Medulla oblongata (tissue), 1 donor: ENCODE measurements at regions not wholly inside any gene's neighbourhood (a gene's known extent, or its start where the extent isn't known, plus 50 kb on each side); places are given as distances from the start of the nearest gene placed in this dataset.

ENCODE experiments used
- DNase-seq: peaks from one replicate; pipeline ENCODE4 v3.0.0-alpha.2; 2015; ENCODE audit errors: extremely low spot score

DNA sequence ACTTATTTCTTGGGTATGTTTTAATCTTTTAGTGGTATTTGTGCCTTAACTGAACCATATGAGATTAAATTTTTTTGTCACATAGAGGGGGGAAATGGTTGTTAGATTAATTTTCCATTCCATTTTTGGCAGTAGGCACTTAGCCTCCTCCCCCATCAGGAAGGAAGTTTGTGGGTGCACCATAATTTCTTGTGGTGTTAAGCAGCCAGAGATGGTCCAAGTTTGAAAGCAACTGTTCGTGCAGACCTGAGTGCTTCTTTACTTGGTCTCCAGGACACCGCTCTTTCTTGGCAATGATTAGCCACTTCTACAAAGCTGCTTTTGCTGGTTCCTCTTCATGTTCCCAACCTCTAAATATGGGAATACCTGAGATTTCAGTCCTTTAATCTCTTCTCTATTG lies 92.7 kb upstream of the RPL34 start:
- no peak for DNase-seq

DNA sequence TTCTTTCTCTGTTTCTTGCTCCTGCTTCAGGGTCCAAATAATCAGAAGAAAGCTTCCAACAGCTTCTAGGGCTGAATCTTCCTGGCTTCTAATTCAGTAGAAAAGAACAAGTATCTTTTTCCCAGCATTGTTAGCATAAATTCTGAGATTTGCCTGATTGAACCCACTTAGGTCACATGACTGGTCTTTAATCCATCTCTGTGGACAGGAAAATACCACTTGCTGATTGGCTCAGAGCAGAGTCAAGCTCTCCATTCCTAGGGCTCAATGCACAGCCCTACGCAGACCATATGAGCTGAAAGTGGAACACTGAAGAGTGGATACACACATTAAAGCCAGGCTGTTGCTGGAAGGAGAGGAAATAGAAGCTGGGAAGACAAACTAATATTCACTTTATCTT lies 99.6 kb upstream of the RPL34 start:
- DNase-seq, result no peak

DNA sequence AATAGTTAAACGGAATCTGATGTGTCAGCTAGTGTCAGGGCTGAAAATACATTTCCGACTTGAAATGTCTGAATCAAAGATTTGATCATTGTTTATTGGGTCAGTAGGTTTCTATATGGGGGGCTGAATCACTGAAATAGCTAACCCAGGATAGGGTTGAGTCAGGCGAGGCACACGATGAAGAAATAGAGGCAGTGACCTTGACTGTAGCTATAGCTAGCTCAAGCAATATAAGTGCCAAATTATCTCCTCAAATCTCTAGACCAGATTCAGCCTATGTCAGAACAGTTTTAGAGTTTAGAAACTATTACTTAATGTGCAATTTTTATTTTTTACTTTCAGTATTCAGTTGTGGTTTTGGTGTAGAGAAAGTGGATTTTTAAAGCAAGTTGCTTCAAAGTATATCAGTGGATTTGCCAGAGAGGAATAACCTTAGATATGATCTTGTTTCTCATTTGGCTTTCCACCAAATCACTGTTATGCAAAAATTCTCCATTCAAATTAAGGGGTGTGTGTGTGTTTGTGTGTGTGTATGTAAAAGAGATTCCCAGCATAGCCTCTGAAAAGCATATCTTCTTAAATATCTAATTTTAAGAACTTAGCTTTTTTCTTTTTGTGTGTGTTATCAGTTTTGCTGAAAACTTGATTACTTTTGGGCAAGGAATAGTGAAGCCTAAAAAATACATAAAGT lies 100.3 kb upstream of the RPL34 start:
- no peak for DNase-seq

DNA sequence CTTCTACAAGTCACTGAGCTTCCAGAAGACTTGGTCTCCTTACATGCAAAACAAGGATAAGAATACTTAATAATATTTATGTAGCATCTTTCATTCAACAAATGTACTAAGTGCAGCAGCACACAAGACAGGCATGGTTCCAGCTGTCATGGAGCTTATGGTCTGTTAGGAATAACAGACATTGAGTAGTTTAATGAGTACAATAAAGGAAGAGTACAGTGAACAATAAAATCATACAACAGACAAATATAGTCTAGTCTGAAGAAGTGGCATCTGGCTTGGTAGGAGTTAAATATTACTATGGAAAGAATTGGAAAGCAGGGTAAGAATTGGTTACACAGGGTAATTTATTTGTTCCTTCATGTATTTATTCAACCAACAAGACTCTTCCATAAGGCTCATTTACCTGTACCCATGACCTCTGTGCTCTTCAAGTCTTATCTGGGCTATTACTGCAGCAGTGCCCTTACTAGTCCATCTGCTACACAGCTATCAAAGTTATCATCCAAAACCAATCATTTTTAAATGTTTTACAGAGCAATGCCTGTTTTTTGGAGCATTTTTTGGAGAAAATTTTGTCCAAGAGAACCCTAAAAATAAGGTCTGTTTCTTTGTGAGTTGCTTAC lies 101.1 kb upstream of the RPL34 start:
- no peak for DNase-seq

DNA sequence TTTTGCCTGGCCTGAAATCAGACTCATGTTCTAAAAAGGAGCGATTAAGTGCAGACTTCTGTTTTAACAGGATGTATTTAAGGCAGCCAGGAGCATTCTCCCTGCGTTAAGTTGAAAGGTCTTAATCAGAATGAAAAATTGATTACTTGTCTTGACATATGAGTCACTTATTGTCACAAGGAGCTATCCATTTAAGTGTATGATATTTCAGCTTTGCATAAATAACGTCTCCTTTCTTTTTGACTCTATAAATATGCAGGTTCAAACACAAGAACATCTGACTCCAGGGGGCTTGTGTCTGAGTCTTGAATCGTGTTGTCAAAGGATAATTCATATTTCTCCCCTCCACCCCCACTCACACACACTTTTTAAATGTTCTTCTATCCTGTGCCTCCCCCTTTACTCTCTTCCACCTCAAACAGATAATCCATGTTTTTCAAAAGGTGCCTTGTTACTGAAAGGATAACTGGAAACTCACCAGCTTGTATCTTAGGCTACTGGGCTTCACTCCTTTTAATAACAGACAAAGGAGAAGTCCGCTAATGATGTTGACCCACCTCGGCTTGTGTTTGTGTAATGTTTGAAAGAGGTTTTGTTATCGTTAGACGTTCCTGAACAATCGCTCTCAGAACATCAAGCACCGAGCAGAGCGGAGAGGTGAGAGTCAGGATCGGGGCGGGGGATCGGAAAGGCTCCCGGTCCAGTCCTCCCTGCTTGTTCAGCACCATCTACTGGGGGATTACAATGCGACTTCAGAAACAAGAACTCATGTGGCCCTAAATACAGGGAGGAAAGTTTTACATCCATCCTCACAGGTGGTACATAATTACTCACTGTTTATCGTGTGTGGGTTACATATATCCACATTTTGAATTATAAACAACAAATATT lies 107.5 kb upstream of the RPL34 start:
- DNase-seq, result peak; percentile 51

DNA sequence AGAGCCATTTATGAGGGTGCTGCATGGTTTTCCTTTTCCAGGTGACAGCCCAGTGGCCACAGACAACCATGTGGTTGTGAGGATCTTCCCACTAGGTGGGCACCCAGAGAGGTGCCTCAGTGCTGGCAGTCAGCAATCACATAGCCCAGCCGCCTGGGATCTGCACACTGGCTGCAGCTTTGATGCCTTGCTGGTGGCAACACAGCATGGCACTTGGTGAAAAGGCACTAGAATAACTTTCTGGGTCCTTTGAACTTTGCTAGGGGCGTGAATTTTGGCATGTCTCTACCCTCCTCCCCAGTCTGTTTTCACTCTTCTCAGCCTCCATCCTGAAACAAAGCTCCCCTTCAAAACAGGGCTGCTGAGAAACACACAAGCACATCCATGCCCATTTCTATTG lies 108.8 kb upstream of the RPL34 start:
- no peak for DNase-seq

DNA sequence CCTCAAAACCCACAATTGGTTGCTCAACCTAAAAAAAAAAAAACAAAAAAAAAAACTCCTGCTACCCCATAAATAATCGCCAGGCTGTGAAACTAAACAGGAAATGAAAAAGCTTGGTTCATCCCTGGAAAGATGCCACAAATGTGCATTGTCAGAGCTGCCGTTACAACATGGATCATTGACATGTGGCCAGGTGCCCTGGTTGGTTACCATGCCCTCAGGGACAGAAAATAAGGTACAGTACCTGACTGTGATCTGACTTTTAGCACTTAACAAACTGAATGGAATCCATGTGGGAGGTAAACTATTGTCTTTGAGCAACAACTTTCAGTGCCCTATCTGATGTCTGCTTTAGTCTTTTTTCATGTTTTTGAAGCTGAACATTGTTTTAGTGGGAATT lies 118.0 kb upstream of the RPL34 start:
- DNase-seq, result no peak

DNA sequence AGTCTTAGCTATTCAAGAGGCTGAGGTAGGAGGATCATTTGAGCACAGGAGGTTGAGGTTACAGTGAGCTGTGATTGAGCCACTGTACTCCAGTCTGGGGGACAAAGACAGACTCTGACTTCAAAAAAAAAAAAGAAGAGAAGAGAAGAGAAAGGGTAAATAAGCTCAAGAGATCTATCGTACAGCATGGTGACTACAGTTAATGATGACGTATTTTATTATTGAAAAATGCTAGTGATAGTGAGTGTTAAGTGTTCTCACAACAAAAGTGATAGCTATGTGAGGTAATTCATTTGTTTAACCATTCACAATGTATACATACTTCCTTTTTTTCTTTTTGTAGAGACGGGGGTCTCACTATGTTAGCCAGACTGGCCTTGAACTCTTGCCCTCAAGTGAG lies 121.5 kb upstream of the RPL34 start:
- DNase-seq, result no peak

DNA sequence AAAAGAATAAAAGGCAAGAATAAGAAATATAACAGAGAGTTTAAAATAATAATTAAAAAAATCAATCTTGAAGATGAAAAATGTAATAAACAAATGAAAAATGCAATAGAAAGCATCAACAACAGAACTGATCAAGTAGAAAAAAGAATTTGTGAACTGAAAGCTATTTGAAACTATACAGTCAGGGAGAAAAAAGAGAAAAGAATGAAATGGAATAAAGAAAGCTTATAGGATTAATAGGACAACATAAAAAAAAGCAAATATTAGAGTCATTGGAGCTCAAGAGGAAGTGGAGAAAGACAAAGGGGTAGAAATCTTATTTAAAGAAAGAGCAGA lies 126.8 kb upstream of the RPL34 start:
- DNase-seq, result no peak

DNA sequence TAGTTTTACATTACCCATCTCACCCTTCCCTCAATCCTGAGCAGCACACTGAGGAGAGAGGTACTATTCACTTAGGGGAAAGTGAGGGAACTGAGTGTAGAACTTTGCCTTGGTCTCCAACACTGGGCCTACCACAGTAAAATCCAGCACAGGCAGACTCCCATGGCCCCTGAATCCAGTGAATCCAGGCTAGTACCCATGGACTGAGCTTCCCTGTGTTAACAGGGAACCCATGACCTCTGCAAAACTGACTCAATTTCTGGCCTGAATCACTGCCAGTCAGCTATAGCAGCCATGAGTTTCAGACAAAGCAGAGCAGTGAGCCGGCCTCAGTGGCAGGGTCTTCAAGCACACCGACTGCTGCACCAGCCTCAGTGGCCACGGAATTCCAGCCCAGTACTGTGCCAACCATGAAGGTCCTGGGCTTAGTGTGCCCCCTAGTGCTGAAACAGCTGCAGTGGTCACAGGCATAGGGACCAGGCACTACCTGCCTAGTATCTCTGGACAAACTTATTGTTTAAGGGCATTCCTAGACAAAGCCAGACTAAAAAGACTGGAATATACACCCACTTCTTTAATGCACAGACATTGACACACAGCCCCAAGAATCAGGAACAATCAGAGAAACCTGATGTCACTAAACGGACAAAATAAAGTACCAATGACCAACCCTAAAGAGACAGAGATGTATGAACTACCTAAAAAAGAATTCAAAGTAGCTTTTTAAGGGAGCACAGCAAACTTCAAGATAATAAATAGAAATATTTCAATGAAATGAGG lies 127.4 kb upstream of the RPL34 start:
- DNase-seq, result no peak

DNA sequence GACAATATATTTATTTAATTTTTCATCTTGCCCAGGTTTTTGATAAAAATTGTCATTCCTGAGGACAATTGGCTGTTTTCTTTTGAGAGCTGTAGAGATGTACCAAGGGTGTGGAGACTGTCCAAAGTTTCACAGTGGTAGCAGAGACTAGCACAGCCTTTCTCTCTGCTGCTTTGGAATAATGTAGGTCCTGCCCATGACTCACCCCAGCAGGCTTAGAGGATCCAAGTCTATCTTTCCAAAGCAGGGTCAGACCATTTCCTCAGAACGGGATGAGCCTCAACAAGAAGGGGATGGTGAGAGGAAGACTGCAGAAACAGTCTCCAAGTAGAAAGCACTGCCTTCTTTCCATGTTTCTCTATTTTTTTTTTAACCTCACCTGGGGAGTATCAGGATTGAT lies 131.5 kb upstream of the RPL34 start:
- no peak for DNase-seq

DNA sequence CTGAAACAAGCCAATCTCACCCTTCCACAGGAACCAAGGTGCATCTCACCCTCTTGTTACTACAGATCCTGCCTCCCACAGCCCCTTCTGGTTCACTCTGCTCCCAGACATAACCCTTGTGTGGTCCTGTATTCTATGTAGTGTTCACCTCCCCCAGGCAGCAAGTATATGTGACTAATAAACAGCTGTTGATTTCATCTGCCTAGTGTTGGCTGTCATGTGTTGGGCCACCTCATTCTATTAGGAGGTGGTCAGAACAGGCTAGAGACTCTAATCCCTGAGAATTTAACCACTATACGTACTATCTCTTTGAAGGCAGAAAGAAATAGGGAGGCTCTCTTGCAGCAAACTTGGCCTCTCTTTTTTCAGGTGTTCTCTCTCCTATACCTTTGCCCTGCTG lies 134.3 kb upstream of the RPL34 start:
- DNase-seq, result no peak

DNA sequence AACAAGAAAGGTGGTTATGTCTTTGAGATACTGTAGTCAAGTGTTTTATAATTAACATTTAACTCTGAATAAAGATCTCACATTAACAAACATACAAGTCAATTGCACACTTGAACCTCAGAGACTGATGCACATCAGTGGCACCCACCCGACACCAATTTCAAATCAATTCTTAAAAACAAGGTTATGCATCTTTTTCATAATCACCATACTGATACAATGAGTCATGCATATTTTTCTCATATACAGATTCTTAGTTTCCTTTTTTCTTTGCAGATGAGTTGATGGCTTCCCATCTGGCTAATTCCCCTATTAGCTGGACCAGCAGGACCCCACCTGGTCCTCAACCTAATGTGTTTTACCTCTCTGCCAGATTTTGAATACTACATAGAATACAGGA lies 136.2 kb upstream of the RPL34 start:
- DNase-seq, result no peak

DNA sequence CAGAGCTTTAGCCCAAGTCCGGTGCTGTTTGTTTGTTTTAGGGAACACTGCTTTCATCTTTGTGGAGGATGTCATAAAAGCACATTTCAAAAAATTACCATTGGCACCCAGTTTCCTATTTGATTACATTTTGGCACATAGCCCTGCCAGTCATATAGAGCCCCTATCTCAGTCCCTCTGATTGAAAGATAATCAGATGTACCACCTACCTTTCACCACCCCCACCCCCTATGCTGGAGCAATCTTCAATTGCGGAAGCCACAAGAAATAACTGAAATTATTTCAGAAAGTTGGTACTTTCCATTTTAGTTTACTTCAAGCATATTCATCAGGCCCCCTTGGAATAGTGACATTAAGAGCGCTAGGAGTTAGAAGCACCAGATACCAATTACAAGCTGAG lies 136.7 kb upstream of the RPL34 start:
- no peak for DNase-seq

DNA sequence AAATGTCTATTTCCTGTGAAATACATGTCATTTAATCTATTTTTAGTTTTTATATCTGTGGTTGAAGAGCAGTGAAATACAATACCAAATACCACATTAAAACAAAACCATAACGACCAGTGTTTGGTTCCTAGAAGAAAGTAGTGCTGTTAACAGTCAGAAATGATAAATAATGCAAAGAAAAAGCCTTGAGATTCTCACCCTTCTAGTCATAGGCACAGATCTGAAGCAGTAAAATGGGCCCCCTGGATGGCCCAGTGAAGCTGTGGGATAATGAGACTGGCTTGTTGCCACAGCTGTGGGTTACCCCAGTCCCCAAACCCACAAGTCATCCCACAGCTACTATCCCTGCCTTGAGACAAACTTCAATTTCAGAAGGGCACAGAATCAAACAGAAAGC lies 137.3 kb upstream of the RPL34 start:
- no peak for DNase-seq

DNA sequence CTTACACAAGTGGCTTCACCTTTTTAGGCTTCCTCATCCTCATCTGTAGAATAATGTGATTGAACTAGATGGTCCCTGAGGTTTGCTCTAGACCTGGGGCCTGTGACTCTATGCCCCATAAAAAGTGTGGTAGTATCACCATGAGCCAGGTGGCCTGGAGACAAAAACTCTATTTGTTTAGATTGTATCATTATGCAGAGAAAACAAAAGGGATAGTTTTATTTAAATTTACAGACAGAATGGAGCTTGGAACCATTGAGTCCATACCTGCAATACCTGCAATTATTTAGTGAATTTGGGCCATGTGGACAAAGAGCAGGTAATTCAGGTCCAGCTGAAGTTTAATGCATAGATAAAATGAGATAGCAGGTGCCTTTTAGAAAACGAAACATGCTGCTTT lies 139.5 kb upstream of the RPL34 start:
- no peak for DNase-seq

DNA sequence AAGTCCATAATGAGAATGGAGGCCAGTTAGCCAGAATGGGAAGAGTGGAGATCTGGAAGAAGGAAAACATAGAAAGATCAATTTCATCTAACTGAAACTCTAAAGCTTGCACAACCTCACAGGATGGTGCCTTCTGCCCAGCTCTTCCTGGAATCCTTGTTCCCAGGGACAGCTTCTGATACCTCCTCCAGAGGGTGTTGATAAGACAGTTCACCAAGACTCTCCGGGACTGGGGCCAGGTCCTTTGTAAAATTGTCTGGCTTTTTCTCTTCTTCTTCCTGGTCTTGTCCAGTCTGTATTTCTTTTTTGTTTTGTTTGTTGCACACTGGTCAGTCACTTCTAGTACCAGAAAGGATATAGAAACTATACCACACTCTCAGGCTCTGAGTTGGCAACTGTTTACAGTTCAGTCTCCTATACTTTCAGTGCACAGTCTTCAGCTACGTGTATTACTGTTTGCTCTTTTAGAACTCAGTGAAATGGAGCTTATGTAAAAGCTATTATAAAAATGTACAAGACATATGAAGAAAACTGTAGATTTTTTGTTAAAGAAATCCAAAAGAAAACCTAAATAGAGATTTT lies 142.8 kb upstream of the RPL34 start:
- no peak for DNase-seq

DNA sequence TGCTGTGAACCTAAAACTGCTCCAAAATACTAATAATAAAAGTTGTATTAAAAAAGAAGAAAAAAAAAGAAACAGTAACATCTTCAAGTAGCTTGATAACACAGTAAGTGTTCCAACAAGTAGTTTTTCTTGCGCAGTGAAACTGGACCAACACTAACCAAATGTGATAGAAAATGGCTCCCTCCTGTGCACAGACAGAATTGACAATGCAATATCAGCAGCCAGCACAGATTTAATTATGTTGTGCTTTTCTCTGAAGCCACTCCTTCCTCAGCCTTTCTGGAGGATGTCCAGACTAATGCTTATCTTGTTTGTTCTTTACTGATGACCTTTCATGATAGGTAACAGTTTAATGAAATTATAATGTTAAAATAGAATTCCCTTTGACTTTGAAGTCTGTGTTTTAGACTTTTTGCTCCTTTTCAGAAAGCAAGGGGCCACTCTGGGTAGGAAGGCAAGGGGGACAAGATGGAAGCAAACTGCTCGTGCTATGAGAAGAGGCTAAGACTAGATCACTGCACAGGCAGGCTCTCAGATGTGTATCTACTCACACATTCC lies 147.1 kb upstream of the RPL34 start:
- no peak for DNase-seq

DNA sequence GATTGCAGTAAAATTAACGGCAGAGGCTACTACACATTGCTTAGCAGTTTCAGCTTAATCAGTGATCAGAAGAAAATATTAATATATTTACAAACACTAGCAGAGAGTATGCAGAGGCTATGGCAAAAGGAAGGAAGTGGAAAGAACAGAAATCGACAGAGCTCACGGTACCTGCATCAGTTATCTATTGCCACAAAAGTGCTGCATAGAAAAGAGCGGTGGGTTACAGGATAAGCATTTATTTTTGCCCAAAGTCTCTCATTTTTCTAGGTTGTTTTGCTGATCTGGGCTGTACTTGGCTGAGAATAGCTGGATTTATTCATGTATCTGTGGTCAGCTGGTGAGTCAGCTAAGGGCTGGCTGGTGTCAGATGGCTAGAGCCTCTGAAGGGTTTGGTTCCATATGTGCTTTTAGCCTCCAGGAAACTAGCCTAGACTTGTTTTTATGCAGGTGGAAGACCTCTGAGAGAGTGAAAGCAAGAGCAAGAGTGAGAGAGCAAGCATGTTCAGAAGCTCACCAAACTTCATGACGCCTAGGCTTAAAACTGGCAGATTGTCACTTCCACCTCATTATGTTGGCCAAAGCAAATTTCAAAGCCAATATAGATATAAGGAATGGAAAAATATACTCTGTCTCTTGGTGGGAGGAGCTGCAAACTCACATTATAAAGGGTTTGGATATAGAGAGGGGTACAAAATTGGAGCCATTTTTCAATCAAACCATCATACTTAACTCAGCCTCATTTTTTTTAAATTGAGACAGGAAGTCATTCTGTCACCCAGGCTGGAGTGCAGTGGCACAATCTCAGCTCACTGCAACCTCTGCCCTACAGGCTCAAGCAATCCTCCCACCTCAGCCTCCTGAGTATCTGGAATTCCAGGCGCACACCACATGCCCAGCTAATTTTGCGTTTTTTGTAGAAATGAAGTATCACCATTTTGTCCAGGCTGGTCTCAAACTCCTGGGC lies 153.2 kb upstream of the RPL34 start:
- DNase-seq, result no peak

DNA sequence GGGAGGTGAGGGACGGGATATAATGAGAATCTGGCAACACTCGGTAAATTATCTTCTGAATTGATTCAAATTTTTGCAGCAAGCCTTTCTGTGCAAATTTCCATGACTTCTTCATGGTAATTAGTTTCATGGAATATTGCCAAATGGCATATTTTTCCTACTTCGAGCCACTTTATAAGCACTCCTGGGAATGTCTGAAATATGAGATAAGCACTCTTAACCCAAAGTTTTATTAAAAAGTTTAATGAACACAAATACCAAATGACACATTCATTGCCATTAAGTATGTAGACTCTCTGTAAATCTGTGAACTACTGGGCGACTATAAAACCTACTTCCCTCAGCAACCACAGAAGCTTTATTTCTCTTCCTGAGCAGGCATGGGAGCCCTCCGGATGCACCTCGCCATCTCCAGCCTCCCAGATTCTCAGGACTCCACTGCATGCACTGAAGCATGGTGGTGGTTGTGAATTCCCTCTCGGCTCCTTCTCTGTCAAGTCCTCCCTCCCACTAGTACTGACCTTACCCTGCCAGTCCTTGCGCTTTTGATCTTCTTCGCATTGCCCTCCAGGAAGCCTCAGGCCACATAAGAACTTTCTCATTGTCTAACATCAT lies 154.4 kb upstream of the RPL34 start:
- no peak for DNase-seq
